Parathyroid adenoma (tissue), 2 donors: ENCODE measurements at regions not wholly inside any gene's neighbourhood (a gene's known extent, or its start where the extent isn't known, plus 50 kb on each side); places are given as distances from the start of the nearest gene placed in this dataset.

Experiments
- H2AFZ ChIP-seq: fragments of 300-600 bp; sonication (generic); one replicate; pipeline ENCODE4 v1.7.0; 2017; ENCODE audit warnings: antibody characterized with exemption, mild to moderate bottlenecking
- H3K27ac ChIP-seq: fragments of 300-600 bp; sonication (generic); one replicate; pipeline ENCODE4 v1.7.0; 2017
- H3K27me3 ChIP-seq: fragments of 300-600 bp; sonication (generic); one replicate; pipeline ENCODE4 v1.7.0; 2017; ENCODE audit warnings: low read length; ENCODE audit not compliant: control insufficient read depth, insufficient read depth
- H3K36me3 ChIP-seq: fragments of 300-600 bp; sonication (generic); one replicate; pipeline ENCODE4 v1.7.0; 2017; ENCODE audit warnings: low read length; ENCODE audit not compliant: control insufficient read depth, insufficient read depth
- H3K4me1 ChIP-seq: fragments of 300-600 bp; sonication (generic); one replicate; pipeline ENCODE4 v1.7.0; 2017; ENCODE audit warnings: control low read depth
- H3K4me2 ChIP-seq: fragments of 300-600 bp; sonication (generic); one replicate; pipeline ENCODE4 v1.7.0; 2017; ENCODE audit warnings: low read length
- H3K4me3 ChIP-seq: fragments of 300-600 bp; sonication (generic); one replicate; pipeline ENCODE4 v1.7.0; 2017; ENCODE audit warnings: low read depth, low read length
- H3K79me2 ChIP-seq: fragments of 300-600 bp; sonication (generic); one replicate; pipeline ENCODE4 v1.7.0; 2017; ENCODE audit warnings: control low read depth
- H3K9ac ChIP-seq: fragments of 300-600 bp; sonication (generic); one replicate; pipeline ENCODE4 v1.7.0; 2017; ENCODE audit warnings: mild to moderate bottlenecking
- H3K9me3 ChIP-seq: fragments of 300-600 bp; sonication (generic); one replicate; pipeline ENCODE4 v1.7.0; 2017; ENCODE audit warnings: low read length; ENCODE audit not compliant: control insufficient read depth
- TF ChIP-seq, protein P1 (sequence below): fragments of 300-600 bp; sonication (generic); IDR thresholded peaks from one replicate; pipeline ENCODE4 v1.7.0; 2017; ENCODE audit warnings: antibody characterized with exemption, mild to moderate bottlenecking
- donor health status: primary hyperparathyroidism.

DNA sequence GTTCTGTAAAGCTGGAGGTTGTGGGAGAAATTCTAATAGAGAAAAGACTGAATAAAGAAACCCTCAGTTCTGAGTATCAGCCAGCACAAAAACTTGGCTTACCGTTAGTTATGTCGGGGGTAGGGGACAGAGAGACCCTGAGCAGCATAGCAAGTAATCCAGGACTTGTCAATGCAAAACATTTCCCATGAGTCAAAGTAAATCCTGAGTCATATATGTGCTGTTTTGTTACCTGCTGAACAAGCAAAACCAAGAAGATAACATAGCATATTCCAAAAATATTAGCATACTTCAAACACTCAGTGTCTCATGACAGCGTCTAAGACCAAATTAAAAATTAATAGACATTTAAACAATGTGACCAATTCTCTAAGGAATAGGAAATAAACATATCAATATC, 75.1 kb upstream of the LUZP2 start:
- no peak overlapping the region for H2AFZ ChIP-seq

DNA sequence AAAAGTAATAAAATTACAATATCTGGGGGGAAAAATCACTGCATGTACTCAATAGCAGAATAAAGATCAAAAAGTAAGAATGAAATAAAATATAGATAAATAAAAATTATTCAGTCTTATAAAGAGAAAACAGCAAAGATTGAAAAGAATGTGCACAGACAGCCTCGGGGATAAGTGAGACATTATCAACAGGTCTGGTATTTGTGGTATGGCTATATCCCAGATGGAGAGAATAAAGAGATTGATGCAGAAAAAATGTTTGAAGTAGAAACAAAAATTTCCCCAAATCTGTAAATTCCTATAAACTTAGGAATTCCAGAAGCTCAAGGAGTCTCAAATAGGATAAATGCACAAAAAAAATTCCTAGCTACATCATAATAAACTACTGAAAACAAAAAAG, 74.5 kb upstream of the LUZP2 start:
- H3K4me3 ChIP-seq = no peak overlapping the region
- no peaks in the 10 kb centered on the region for H3K4me1 ChIP-seq
- no peak overlapping the region for H2AFZ ChIP-seq
- H3K36me3 ChIP-seq = no peaks in the 10 kb centered on the region
- H3K9me3 ChIP-seq = no peaks in the 10 kb centered on the region
- no peak overlapping the region for H3K27ac ChIP-seq
- no peak overlapping the region for H3K4me2 ChIP-seq
- H3K9ac ChIP-seq = no peak overlapping the region
- no peaks in the 10 kb centered on the region for H3K27me3 ChIP-seq
- H3K79me2 ChIP-seq = no peaks in the 10 kb centered on the region
- TF ChIP-seq, protein P1, sequence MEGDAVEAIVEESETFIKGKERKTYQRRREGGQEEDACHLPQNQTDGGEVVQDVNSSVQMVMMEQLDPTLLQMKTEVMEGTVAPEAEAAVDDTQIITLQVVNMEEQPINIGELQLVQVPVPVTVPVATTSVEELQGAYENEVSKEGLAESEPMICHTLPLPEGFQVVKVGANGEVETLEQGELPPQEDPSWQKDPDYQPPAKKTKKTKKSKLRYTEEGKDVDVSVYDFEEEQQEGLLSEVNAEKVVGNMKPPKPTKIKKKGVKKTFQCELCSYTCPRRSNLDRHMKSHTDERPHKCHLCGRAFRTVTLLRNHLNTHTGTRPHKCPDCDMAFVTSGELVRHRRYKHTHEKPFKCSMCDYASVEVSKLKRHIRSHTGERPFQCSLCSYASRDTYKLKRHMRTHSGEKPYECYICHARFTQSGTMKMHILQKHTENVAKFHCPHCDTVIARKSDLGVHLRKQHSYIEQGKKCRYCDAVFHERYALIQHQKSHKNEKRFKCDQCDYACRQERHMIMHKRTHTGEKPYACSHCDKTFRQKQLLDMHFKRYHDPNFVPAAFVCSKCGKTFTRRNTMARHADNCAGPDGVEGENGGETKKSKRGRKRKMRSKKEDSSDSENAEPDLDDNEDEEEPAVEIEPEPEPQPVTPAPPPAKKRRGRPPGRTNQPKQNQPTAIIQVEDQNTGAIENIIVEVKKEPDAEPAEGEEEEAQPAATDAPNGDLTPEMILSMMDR = no peak

More for the DNA sequence above, 75.1 kb upstream of the LUZP2 start:
- Histone ChIP-seq H3K79me2 (no peaks in the 10 kb centered on the region), H3K4me1 (no peaks in the 10 kb centered on the region), H3K27me3 (no peaks in the 10 kb centered on the region), H3K9me3 (no peaks in the 10 kb centered on the region), H3K4me3 (no peak overlapping the region), H3K36me3 (no peaks in the 10 kb centered on the region), H3K9ac (no peak overlapping the region), H3K27ac (no peak overlapping the region), H3K4me2 (no peak overlapping the region)
- TF ChIP-seq, protein P1 = no peak

DNA sequence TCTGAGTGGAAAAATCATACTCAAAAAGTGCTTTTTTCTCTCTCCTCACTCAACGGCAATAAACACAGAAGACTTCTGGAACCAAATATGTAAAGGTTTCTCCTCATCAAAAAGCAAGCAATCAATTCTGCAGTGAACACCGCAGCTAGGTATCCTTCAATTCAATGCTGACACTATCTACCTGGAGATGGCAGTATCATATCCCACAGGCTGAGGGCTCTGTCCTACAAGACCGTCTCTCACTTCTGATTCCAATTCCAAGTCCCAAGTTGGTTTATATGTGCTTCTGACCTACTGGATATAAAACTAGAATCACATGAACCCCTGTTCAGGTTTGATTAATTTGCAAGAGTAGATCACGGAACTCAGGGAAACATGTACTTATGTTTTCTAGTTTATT, 59.7 kb upstream of the LUZP2 start:
- Histone ChIP-seq H3K79me2 (no peaks in the 10 kb centered on the region), H3K27ac (no peak overlapping the region), H2AFZ (no peak overlapping the region), H3K9ac (no peak overlapping the region), H3K4me3 (no peak overlapping the region), H3K27me3 (no peaks in the 10 kb centered on the region), H3K36me3 (no peaks in the 10 kb centered on the region), H3K4me1 (no peaks in the 10 kb centered on the region), H3K4me2 (no peak overlapping the region), H3K9me3 (no peaks in the 10 kb centered on the region)
- TF ChIP-seq, protein P1 = no peak
